PC-9 (cell line): ENCODE measurements at regions not wholly inside any gene's neighbourhood (a gene's known extent, or its start where the extent isn't known, plus 50 kb on each side); places are given as distances from the start of the nearest gene placed in this dataset.
"Not testable (repeated sequence)": the region's sequence is repeated elsewhere in the genome, so short reads cannot be mapped to it uniquely, and the experiment has no call there.

Experiments used
- BruUV-seq: library from RNA; stranded (reverse); fragments of 400-500 nt; replicated peaks from 2 replicates; lab custom pipeline; 2021; lab: Mats Ljungman, UMichigan
- CTCF ChIA-PET: fragments of 300-600 bp; sonication (Branson Sonifier 250); formaldehyde crosslinking; loops from one replicate; lab custom pipeline; 2022; ENCODE audit warnings: antibody characterized with exemption; lab: Charles Lee
- POLR2A ChIA-PET: fragments of 300-600 bp; sonication (Branson Sonifier 250); formaldehyde crosslinking; loops from one replicate; lab custom pipeline; 2022; ENCODE audit warnings: antibody characterized with exemption; ENCODE audit not compliant: unreplicated experiment; lab: Charles Lee
- DNase-seq, 2 experiments: peaks; one replicate each; pipeline versions ENCODE4 v3.0.0 to v3.0.0-alpha.2; 2015 to 2022; ENCODE audit warnings: mixed read lengths in 1 of 2
- H2AFZ ChIP-seq: fragments of 200-600 bp; sonication (generic); 2 replicates; pipeline ENCODE4 v1.8.1; 2017; ENCODE audit warnings: antibody characterized with exemption
- H3F3A ChIP-seq: fragments of 200-600 bp; sonication (generic); 2 replicates; pipeline ENCODE4 v1.8.1; 2017; ENCODE audit warnings: antibody characterized with exemption, mild to moderate bottlenecking, low read depth; ENCODE audit not compliant: insufficient read depth
- H3K27ac ChIP-seq: fragments of 200-600 bp; sonication (generic); 2 replicates; pipeline ENCODE4 v1.6.1; 2016; ENCODE audit warnings: mixed run types
- H3K27me3 ChIP-seq: fragments of 200-600 bp; sonication (generic); 2 replicates; pipeline ENCODE4 v1.6.1; 2016; ENCODE audit warnings: low read depth, mixed run types; ENCODE audit not compliant: insufficient read depth
- H3K36me3 ChIP-seq: fragments of 200-600 bp; sonication (generic); 2 replicates; pipeline ENCODE4 v1.6.1; 2016; ENCODE audit warnings: low read depth, mixed run types
- H3K4me1 ChIP-seq: fragments of 200-600 bp; sonication (generic); replicated peaks from 2 replicates; pipeline ENCODE4 v1.6.1; 2016; ENCODE audit warnings: mixed run types; ENCODE audit not compliant: insufficient read depth
- H3K4me2 ChIP-seq: fragments of 200-600 bp; sonication (generic); 2 replicates; pipeline ENCODE4 v1.6.1; 2017; ENCODE audit warnings: mixed run types
- H3K4me3 ChIP-seq: fragments of 200-600 bp; sonication (generic); 2 replicates; pipeline ENCODE4 v1.6.1; 2016; ENCODE audit warnings: mixed run types
- H3K79me2 ChIP-seq: fragments of 200-600 bp; sonication (generic); 2 replicates; pipeline ENCODE4 v1.6.1; 2017; ENCODE audit warnings: low read depth, mixed run types
- H3K9me2 ChIP-seq: fragments of 200-600 bp; sonication (generic); 2 replicates; pipeline ENCODE4 v1.8.1; 2017; ENCODE audit warnings: mild to moderate bottlenecking; ENCODE audit not compliant: insufficient read depth
- H3K9me3 ChIP-seq: fragments of 200-600 bp; sonication (generic); 2 replicates; pipeline ENCODE4 v1.8.1; 2016; ENCODE audit warnings: low read depth; ENCODE audit not compliant: insufficient read depth
- H4K20me1 ChIP-seq: fragments of 200-600 bp; sonication (generic); 2 replicates; pipeline ENCODE4 v1.8.1; 2017; ENCODE audit not compliant: insufficient read depth
- EZH2 ChIP-seq: fragments of 200-600 bp; sonication (generic); IDR thresholded peaks from 2 replicates; pipeline ENCODE4 v1.8.0; 2017; ENCODE audit warnings: antibody characterized with exemption, low read depth
- intact Hi-C: fragments of 100-400 bp; cut with micrococcal nuclease; formaldehyde crosslinking; loops from one replicate; pipeline ENCODE4 v1.10.0; 2022; ENCODE audit not compliant: unreplicated experiment
- TF ChIP-seq, protein P1 (sequence below): fragments of 200-600 bp; sonication (generic); conservative IDR thresholded peaks from 2 replicates; pipeline ENCODE4 v1.6.1; 2017; ENCODE audit warnings: mixed run types, antibody characterized with exemption, mild to moderate bottlenecking, moderate library complexity

GRCh38 chr1:217039926-217040325 lies 316.7 kb upstream of the ESRRG start:
- no peak for TF ChIP-seq EZH2
- TF ChIP-seq, protein P1, sequence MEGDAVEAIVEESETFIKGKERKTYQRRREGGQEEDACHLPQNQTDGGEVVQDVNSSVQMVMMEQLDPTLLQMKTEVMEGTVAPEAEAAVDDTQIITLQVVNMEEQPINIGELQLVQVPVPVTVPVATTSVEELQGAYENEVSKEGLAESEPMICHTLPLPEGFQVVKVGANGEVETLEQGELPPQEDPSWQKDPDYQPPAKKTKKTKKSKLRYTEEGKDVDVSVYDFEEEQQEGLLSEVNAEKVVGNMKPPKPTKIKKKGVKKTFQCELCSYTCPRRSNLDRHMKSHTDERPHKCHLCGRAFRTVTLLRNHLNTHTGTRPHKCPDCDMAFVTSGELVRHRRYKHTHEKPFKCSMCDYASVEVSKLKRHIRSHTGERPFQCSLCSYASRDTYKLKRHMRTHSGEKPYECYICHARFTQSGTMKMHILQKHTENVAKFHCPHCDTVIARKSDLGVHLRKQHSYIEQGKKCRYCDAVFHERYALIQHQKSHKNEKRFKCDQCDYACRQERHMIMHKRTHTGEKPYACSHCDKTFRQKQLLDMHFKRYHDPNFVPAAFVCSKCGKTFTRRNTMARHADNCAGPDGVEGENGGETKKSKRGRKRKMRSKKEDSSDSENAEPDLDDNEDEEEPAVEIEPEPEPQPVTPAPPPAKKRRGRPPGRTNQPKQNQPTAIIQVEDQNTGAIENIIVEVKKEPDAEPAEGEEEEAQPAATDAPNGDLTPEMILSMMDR: no peak
- no peaks in the 10 kb centered on the region for H3F3A ChIP-seq
- H3K9me3 ChIP-seq: no peaks in the 10 kb centered on the region; the same call in 1 of the 2 replicates
- no peak overlapping the region for H3K4me3 ChIP-seq
- H4K20me1 ChIP-seq: no peaks in the 10 kb centered on the region
- no peaks in the 10 kb centered on the region for H3K4me1 ChIP-seq
- intact Hi-C loops: no loop called here
- no peak overlapping the region for H2AFZ ChIP-seq
- H3K4me2 ChIP-seq: no peak overlapping the region
- no peaks in the 10 kb centered on the region for H3K79me2 ChIP-seq
- BruUV-seq: no TSS peak
- H3K27me3 ChIP-seq: no peaks in the 10 kb centered on the region
- no peaks in the 10 kb centered on the region for H3K36me3 ChIP-seq
- ChIA-PET CTCF (no interaction called here), POLR2A (no interaction called here)
- no peak for DNase-seq
- no peak overlapping the region for H3K27ac ChIP-seq
- H3K9me2 ChIP-seq: no peaks in the 10 kb centered on the region; the same call in 1 of the 2 replicates

DNA sequence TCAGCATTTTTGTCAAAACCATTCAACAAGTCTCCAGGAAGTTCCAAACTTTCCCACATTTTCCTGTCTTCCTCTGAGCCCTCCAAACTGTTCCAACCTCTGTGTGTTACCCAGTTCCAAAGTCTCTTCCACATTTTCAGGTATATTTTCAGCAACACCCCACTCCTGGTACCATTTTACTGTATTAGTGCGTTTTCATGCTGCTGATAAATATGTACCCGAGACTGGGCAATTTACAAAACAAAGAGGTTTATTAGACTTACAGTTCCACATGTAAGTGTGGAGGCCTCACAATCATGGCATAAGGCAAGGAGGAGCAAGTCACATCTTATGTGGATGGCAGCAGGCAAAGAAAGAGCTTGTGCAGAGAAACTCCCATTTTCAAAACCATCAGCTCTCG lies 315.9 kb upstream of the ESRRG start:
- H3K4me1 ChIP-seq, POLR2A ChIA-PET, DNase-seq, H3K9me3 ChIP-seq, H3K36me3 ChIP-seq, H2AFZ ChIP-seq, CTCF ChIA-PET, H4K20me1 ChIP-seq, H3K4me3 ChIP-seq, H3K79me2 ChIP-seq, H3K27ac ChIP-seq, H3F3A ChIP-seq, intact Hi-C loops, BruUV-seq, H3K27me3 ChIP-seq, H3K9me2 ChIP-seq, H3K4me2 ChIP-seq: not testable (repeated sequence)

DNA sequence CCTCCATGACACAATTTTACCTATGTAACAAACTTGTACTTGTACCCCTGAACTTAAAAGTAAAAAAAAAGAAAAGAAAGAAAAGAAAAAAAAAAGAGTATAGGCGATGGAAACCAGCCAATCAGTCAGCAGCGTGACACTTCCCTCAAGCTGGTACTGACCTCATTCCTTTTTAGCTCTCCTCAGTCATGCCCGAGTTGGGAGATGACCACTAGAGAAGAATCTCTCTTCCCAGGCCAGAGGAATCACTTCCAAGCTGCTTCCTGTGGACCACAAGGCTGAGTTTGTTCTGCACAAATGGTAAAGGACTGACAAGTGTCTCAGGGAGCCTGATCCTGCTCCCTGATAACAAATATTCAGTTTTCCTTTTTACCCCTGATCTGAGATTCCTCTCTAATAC lies 313.5 kb upstream of the ESRRG start:
- H3F3A ChIP-seq: no peaks in the 10 kb centered on the region
- no peak for DNase-seq
- no peak overlapping the region for H3K27ac ChIP-seq
- no peaks in the 10 kb centered on the region for H3K4me1 ChIP-seq
- no TSS peak for BruUV-seq
- H3K79me2 ChIP-seq: no peaks in the 10 kb centered on the region
- no peak overlapping the region for H3K4me2 ChIP-seq
- intact Hi-C loops: no loop called here
- no peaks in the 10 kb centered on the region for H3K36me3 ChIP-seq
- H3K27me3 ChIP-seq: no peaks in the 10 kb centered on the region
- H2AFZ ChIP-seq: no peak overlapping the region
- TF ChIP-seq, protein P1: no peak
- TF ChIP-seq EZH2: no peak
- H3K9me3 ChIP-seq: no peaks in the 10 kb centered on the region; the same call in 1 of the 2 replicates
- H3K9me2 ChIP-seq: no peaks in the 10 kb centered on the region; the same call in 1 of the 2 replicates
- no peak overlapping the region for H3K4me3 ChIP-seq
- ChIA-PET POLR2A (no interaction called here), CTCF (no interaction called here)
- H4K20me1 ChIP-seq: no peaks in the 10 kb centered on the region

GRCh38 chr1:217032715-217033367 lies 309.6 kb upstream of the ESRRG start:
- Histone ChIP-seq H4K20me1 (no peaks in the 10 kb centered on the region), H3K27me3 (no peaks in the 10 kb centered on the region), H2AFZ (no peak overlapping the region), H3K36me3 (no peaks in the 10 kb centered on the region), H3K4me2 (no peak overlapping the region), H3F3A (peaks cover 9% of the 10 kb centered on the region), H3K9me3 (no peaks in the 10 kb centered on the region; the same call in 1 of the 2 replicates), H3K4me1 (peaks cover 20% of the 10 kb centered on the region), H3K27ac (no peak overlapping the region), H3K79me2 (no peaks in the 10 kb centered on the region), H3K9me2 (no peaks in the 10 kb centered on the region), H3K4me3 (no peak overlapping the region)
- CTCF ChIA-PET: no interaction called here
- DNase-seq: no peak
- no TSS peak for BruUV-seq
- TF ChIP-seq, protein P1: no peak
- TF ChIP-seq EZH2: no peak
- POLR2A ChIA-PET: no interaction called here
- intact Hi-C loops: no loop called here
